WI38 (cell line): ENCODE measurements at regions not wholly inside any gene's neighbourhood (a gene's known extent, or its start where the extent isn't known, plus 50 kb on each side); places are given as distances from the start of the nearest gene placed in this dataset.

Source experiments
- H3K4me3 ChIP-seq: 2 replicates; pipeline ENCODE4 v1.5.1; 2011; ENCODE audit warnings: low read depth, mild to moderate bottlenecking, control low read depth, low read length
- CTCF ChIP-seq: IDR thresholded peaks from 2 replicates; pipeline ENCODE4 v1.5.1; 2012; ENCODE audit warnings: low read depth, mild to moderate bottlenecking, control low read depth, low read length

- no peak overlapping the region for H3K4me3 ChIP-seq
- TF ChIP-seq CTCF, result no peak
Measured at GRCh38 chr7:93651603-93652159, 77.2 kb upstream of the CALCR start.

GRCh38 chr7:93646538-93646937 lies 72.0 kb upstream of the CALCR start:
- no peak for TF ChIP-seq CTCF
- H3K4me3 ChIP-seq, result no peak overlapping the region

- TF ChIP-seq CTCF, result no peak
Measured at GRCh38 chr7:93636276-93636675, 61.8 kb upstream of the CALCR start.

DNA sequence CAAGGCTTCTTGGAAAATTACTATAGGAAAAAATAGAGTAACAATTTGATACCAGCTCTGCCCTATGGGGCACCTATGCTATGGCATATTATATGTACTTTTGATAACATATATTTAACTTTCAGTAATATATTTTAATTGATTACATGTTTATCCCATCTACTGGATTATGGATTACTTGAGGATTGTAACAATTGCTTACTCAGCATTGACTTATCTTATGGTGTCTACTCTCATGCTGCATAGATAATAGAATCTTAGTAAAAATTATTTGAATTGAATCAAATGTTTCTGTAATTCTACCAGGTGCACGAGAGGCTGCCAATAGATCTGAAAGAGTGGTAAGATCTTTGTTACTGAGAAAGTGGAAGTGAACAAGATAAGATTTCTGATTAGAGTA lies 57.8 kb upstream of the CALCR start:
- no peak for TF ChIP-seq CTCF
- no peak overlapping the region for H3K4me3 ChIP-seq

More at GRCh38 chr7:93636276-93636675, 61.8 kb upstream of the CALCR start:
- H3K4me3 ChIP-seq, result no peak overlapping the region

DNA sequence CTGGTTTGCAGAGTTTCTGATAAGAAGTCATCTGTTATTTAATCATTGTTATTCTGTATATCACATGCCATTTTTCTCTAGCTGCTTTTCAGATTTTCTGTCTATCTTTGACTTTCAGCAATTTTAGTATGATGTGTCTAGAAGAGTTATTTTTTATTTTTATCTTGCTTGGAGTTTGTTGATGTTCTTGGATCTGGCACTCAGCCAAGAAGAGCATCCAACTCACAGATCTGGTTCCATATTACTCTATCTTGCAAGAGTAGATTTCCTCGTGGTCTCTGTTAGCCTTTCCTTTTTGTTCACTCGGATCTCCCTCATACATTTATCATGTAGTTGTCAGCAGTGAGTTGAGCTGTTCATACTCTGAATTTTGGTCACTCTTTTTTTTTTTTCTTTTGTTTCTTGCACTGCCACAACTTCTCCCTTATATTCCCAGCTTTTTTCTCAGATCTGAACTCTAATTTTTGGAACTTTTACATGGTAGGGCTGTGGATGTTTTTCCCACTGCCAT lies 54.8 kb upstream of the CALCR start:
- TF ChIP-seq CTCF, result no peak
- no peak overlapping the region for H3K4me3 ChIP-seq

DNA sequence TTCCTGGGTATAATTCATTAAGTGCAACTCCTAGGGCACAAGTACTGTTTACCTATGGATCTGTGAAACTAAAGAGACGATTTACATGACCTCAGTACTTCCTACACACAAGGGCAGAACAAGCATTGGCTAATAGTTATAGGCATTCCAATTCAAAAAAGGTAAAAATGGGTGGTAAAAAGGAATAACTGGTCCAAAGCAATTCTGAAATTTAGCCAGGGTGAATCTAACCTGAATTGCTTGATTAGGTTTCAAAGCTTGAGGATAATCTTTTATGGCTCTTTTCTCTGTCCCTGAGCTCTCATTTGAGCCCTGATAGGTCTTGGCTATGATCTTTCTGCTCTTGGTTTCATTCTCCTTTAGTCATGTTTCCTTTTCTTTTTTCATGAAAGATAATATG lies 52.3 kb upstream of the CALCR start:
- H3K4me3 ChIP-seq, result no peak overlapping the region
- no peak for TF ChIP-seq CTCF
